HG02678 (cell line): ENCODE measurements at regions not wholly inside any gene's neighbourhood (a gene's known extent, or its start where the extent isn't known, plus 50 kb on each side); places are given as distances from the start of the nearest gene placed in this dataset.

Experiments used
- ATAC-seq: cut with Tn5 transposase; IDR thresholded peaks from one replicate; pipeline ENCODE4 v1.9.1; 2021; ENCODE audit warnings: mild to moderate bottlenecking, moderate library complexity; ENCODE audit not compliant: unreplicated experiment

GRCh38 chr13:50685956-50686355 is 157.5 kb downstream of the DLEU7 start:
- ATAC-seq = no peak

DNA sequence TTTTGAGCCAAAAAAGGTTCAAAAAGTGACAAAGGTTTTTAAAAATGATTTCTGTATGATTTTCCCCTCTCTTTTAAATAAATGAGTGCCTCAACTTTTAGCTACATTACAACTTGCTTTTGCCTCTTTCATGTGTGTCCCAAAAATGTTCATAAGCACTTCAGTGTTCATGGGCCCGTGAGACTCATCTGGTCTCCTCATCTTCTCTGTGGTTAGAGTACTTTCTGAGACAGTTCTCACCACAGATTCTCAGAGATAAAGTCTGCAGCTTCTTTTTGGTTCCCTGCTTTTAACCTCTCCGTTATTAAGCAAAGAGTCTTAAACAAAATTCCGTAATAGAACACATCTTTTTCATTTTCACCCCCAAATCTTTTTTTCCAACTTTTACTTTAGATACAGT is 156.9 kb downstream of the DLEU7 start:
- ATAC-seq = no peak

DNA sequence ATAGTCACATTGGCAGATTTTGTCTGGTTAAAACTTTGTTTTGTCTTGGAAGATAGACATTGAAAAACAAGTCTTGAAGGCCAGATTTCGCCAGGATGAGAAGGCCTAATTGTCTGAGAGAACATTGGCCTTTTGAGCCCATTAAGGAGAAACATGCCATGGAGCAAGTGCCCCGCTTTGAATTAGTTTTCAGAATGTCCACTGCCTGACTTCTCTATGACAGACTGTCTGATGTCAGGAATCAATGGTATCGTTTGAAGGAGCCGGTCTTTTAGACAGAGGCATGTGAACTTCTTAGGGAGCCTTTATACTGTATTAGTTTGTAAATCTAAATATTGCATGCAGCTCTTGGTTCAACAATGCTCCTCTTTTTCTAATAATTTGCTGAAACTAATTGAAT is 155.9 kb downstream of the DLEU7 start:
- ATAC-seq = no peak

- no peak for ATAC-seq
These were observed 153.5 kb downstream of the DLEU7 start for GRCh38 chr13:50690006-50690405.

GRCh38 chr13:50691176-50691680 is 152.3 kb downstream of the DLEU7 start:
- no peak for ATAC-seq

DNA sequence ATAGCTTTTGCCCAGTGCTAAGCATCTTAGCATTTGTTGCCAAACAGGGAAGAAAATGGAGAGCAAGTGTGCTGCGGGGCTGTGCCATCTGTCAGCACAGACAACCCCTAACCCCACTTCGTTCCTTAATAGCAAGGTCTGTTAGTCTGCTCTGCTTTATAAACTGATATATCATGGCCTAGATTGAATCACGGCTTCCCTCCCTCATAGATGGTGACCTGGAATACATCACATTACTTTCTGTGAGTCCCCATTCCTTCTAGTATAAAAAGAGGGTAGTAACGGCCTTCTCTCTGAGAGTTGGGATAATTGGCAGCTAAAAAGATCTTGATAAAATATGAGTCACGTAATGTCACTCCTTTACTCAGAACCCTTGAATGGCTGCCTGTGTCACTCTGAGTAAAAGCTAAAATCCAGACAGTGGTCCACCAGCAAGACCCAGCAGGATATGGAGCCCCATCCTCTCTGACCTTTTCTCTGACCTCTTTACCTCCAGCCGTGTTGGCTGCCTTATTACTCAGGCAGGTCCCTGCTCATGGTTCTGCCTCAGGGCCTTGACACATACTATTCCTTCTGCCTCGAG is 151.7 kb downstream of the DLEU7 start:
- ATAC-seq = no peak

DNA sequence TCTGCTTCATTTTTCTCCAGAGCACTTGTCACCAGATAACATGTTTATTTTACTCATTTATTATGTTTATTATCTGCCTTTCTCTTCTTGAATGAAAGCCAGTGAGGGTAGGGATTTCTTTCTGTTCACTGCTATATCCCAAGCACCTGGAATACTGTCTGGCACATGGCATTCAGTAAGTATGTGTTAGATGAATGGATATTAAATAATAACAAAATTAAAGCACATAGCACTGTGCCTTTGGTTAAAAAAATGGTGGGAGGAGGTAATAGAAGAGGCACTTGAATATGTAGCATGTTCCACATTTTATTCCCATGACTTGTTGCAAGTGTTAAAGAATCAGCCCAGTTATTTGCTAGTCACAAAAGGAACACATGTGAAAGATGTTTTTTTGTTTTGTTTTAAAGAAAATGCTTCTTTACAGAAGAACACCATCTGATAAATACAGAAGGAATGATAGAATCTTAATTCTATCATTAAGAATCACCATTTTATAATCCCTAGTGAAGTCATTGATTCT is 151.0 kb downstream of the DLEU7 start:
- ATAC-seq = no peak

- no peak for ATAC-seq
These were observed 149.8 kb downstream of the DLEU7 start for GRCh38 chr13:50693727-50694126.

- no peak for ATAC-seq
These were observed 145.5 kb downstream of the DLEU7 start for GRCh38 chr13:50697746-50698539.

GRCh38 chr13:50699874-50700663 is 143.4 kb downstream of the DLEU7 start:
- no peak for ATAC-seq

GRCh38 chr13:50700664-50701305 is 142.7 kb downstream of the DLEU7 start:
- ATAC-seq = no peak

DNA sequence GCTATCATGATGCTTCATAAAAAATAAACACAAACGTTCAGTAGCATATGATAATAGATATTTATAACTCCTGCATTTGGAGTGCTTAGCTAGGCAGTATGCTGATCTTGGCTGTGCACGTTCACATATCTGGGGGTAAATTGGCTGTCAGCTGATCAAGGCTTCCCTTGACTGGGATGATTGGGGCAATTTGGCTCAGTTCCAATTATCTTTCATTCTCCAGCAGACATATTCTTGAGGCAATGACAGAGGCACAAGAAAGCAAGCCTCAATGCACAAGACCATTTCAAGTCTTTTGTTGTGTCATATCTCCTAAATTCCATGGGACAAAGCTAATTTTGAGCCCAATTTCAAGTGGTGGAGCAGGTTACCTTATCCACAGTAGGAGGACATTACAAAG is 142.0 kb downstream of the DLEU7 start:
- no peak for ATAC-seq

DNA sequence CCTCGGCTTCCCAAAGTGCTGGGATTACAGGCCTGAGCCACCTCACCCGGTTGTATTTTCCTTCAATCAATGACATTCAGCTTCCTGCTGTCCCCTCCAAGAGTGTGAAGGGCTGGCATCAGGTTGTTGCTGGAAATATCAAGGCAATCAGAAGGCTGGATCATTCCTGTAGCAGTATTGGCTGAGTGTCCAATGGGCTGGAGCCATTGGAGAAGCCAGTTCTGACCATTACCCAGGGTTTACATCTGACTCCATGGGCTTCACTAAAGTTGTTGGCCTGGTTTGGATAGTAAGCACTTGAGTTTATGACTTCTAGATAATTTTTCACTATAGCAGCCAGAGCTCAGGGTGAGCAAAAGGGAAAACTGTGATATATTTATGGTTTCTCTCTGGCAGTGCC is 137.0 kb downstream of the DLEU7 start:
- no peak for ATAC-seq

- no peak for ATAC-seq
These were observed 135.9 kb downstream of the DLEU7 start for GRCh38 chr13:50707628-50708027.

- no peak for ATAC-seq
These were observed 135.0 kb downstream of the DLEU7 start for GRCh38 chr13:50708461-50708860.

DNA sequence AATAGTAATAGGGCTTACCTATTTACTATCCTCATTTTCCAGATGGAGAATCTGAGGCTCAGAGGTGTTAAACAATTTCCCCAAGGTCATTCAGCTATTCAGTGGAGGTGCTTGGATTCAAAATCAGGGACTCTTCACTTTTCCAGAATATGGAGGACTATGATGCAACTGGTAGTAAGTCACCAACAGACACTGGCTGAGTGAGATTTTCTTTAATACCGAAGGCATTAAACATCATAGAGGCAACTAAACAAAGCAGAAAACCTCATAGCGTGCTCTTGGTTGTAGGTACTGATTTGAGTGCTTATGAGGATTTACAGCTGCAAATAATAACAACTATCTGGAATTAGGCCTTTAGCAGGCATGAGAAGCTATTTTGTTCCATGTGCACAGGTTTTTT is 134.4 kb downstream of the DLEU7 start:
- no peak for ATAC-seq

GRCh38 chr13:50711131-50711815 is 132.2 kb downstream of the DLEU7 start:
- no peak for ATAC-seq

DNA sequence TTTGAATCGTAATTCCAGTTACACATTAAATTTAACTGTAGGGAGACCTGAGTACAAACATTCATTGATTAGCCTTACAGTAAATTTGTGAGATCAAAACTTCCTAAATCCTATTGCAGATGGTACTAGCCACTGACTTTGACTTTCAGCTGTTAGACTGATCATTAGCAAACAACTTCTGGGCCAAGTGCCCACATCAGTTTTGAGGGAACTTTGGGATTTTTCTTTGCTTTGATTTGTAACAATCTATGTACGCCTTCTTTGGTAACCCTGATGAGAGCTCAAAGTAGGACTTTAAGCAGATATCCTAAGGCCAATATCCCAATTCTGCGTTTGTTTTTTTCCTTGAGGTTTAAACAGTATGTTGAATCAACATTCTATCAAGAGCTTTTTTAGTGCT is 131.5 kb downstream of the DLEU7 start:
- no peak for ATAC-seq

DNA sequence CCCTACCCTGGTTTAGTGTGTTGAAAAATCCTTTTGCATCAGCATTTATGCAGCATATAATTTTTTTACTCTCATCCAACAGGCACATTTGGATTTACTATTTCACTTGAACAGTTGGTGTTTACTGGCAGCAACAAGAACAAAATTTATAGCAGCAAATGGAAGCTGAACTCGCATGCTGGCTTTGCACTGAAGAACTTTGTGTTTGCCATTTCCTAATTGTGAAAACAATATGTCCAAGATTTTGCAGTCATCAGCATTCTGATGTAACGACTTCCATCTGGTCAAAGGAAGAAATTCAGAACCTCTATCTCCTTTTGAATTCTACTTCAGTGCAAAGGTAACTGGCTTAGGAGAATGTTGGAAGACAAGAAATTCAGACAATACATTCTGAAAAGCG is 131.0 kb downstream of the DLEU7 start:
- no peak for ATAC-seq

DNA sequence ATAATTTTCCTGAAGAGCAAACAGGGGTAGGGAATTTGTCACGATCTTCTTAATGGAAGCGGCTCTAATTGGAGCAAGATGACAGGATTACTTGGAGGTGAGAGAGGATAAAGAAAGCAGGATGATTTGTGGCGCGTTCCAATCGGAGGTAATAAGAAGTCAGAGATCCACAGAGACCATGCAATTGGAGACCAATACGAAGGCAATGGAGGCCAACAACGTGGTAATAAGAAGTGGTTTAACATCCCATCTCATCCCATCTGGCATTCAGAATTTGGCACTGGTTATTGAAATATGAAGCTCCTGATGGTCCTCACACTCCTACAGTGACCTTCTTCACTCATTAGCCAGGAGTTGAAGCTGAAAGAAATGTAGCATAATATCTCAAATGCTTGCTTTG is 130.6 kb downstream of the DLEU7 start:
- ATAC-seq = no peak
